HL-60 (cell line): ENCODE measurements at regions not wholly inside any gene's neighbourhood (a gene's known extent, or its start where the extent isn't known, plus 50 kb on each side); places are given as distances from the start of the nearest gene placed in this dataset.

ENCODE experiments used
- DNase-seq, 2 experiments: peaks; one replicate each; pipeline ENCODE4 v3.0.0-alpha.2; 2010 to 2020; ENCODE audit warnings: low read depth in 1 of 2, low spot score in 1 of 2
- H3K27ac ChIP-seq: fragments of 250-450 bp; sonication (Bioruptor Pico); replicated peaks from 2 replicates; pipeline ENCODE4 v1.5.1; 2020; ENCODE audit warnings: mild to moderate bottlenecking, moderate library complexity
- H3K27me3 ChIP-seq: fragments of 250-450 bp; sonication (Bioruptor Pico); 2 replicates; pipeline ENCODE4 v1.5.1; 2021; ENCODE audit warnings: mild to moderate bottlenecking, moderate library complexity; ENCODE audit not compliant: insufficient read depth, poor library complexity, severe bottlenecking
- H3K4me3 ChIP-seq: replicated peaks from 2 replicates; pipeline ENCODE4 v1.5.1; 2011; ENCODE audit warnings: mild to moderate bottlenecking, control low read depth, low read length; ENCODE audit not compliant: insufficient read depth
- GABPA ChIP-seq: IDR thresholded peaks from 2 replicates; pipeline ENCODE4 v1.6.1; 2012; ENCODE audit warnings: low read depth
- POLR2AphosphoS5 ChIP-seq: IDR thresholded peaks from 2 replicates; pipeline ENCODE4 v1.6.1; 2012; ENCODE audit warnings: low read depth
- REST ChIP-seq: IDR thresholded peaks from 2 replicates; pipeline ENCODE4 v1.6.1; 2012; ENCODE audit warnings: low read depth; ENCODE audit not compliant: insufficient replicate concordance
- SPI1 ChIP-seq: IDR thresholded peaks from 2 replicates; pipeline ENCODE4 v1.6.1; 2012; ENCODE audit warnings: low read depth, mild to moderate bottlenecking, borderline replicate concordance
- TF ChIP-seq, protein P1 (sequence below): IDR thresholded peaks from one replicate; pipeline ENCODE4 v1.5.1; 2011; ENCODE audit warnings: low read length, control low read depth, inconsistent platforms; ENCODE audit not compliant: insufficient read depth

DNA sequence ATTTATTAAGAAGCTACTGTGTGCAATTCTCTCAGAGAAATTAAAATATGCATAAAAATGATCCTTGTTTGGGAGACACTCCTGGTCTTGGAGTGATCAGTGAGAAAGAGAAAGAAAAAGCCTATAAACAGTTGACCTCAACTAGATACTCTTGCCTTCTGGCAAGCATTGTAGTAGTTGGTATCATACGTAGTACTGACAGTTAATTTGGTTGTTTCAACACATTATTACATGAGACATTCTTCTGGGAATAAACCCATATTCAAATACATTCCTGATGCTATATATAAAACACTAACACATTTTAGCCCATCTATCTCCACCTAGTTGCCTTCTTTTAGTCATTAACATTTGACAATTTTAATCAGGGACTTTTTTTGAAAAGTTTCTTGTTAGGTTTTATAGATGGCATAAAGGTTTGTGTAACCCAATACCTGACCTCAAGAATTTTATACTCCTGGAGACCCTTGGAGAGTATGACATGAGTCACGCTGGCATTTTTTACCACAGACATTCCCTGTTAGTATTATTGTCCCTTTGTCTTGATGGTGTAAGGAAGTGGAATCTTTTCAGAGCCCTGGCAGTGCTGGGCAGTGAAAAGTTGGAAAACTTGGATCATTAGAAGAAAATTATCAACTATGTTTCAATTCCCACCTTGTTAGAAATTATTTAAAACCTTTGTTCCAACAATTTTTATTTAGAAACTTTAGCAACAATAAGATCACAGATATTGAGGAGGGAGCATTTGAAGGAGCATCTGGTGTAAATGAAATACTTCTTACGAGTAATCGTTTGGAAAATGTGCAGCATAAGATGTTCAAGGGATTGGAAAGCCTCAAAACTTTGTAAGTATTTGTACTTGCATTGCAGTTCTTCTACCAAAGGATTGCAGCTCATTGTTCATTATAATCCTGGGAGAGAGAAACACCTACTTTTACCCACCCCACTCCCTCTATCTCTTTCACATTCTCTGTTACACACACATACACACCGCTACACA lies 167.1 kb upstream of the PACRGL start:
- Histone ChIP-seq H3K27ac (no peak overlapping the region), H3K4me3 (no peak overlapping the region), H3K27me3 (no peaks in the 10 kb centered on the region)
- TF ChIP-seq REST (no peak), POLR2AphosphoS5 (no peak), SPI1 (no peak)
- no peak for DNase-seq

DNA sequence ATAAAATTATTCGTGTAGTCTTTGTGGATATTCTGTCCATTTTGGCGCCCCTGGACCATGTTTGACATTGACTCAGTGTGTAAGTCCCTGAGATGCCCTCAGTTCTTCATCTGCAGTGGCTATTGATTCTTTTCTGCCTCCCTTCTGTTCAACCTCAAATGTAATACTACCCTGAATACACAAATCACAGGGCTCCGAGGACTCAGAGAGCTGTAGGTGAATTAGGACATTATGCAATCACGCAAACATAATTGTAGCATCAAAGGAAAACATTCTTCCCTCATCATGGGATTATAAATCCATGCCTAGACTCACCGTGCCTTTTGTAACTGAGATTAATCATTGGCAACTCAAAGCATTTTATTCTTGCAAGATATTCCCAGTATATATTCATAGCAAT lies 161.4 kb upstream of the PACRGL start:
- no peak for DNase-seq
- Histone ChIP-seq H3K4me3 (no peak overlapping the region), H3K27ac (no peak overlapping the region), H3K27me3 (no peaks in the 10 kb centered on the region)
- TF ChIP-seq GABPA: no peak
- no peak for TF ChIP-seq SPI1
- TF ChIP-seq, protein P1, sequence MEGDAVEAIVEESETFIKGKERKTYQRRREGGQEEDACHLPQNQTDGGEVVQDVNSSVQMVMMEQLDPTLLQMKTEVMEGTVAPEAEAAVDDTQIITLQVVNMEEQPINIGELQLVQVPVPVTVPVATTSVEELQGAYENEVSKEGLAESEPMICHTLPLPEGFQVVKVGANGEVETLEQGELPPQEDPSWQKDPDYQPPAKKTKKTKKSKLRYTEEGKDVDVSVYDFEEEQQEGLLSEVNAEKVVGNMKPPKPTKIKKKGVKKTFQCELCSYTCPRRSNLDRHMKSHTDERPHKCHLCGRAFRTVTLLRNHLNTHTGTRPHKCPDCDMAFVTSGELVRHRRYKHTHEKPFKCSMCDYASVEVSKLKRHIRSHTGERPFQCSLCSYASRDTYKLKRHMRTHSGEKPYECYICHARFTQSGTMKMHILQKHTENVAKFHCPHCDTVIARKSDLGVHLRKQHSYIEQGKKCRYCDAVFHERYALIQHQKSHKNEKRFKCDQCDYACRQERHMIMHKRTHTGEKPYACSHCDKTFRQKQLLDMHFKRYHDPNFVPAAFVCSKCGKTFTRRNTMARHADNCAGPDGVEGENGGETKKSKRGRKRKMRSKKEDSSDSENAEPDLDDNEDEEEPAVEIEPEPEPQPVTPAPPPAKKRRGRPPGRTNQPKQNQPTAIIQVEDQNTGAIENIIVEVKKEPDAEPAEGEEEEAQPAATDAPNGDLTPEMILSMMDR: no peak
- no peak for TF ChIP-seq POLR2AphosphoS5
- TF ChIP-seq REST: no peak

DNA sequence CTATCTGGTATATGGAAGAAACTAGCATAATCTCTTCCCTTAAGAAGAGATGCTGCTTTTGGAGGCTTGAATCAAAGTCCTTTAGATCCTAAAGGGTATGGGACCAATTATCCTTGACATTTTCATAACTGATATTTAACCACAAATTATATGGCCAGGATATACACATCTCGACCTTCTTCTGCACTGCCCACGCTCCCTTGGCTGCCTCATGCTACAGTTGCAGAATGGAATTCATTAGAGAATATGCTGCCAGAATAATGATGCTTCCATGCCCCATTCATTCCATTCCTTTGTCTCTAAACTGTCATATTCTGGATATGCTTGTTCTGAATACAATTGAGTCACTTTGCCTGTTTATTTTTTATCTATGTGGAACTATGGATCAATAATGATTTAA lies 157.1 kb upstream of the PACRGL start:
- no peaks in the 10 kb centered on the region for H3K27me3 ChIP-seq
- no peak for DNase-seq
- no peak overlapping the region for H3K27ac ChIP-seq
- TF ChIP-seq, protein P1: no peak
- TF ChIP-seq SPI1: no peak
- no peak for TF ChIP-seq GABPA
- TF ChIP-seq POLR2AphosphoS5: no peak
- H3K4me3 ChIP-seq: no peak overlapping the region

- TF ChIP-seq GABPA (no peak), POLR2AphosphoS5 (no peak)
- TF ChIP-seq, protein P1: no peak
Observed at GRCh38 chr4:20544645-20545044, 155.6 kb upstream of the PACRGL start.

More at GRCh38 chr4:20544645-20545044, 155.6 kb upstream of the PACRGL start:
- H3K27ac ChIP-seq: no peak overlapping the region
- no peak for DNase-seq
- no peak overlapping the region for H3K4me3 ChIP-seq
- no peaks in the 10 kb centered on the region for H3K27me3 ChIP-seq
